B cell (primary cell): ENCODE measurements at regions not wholly inside any gene's neighbourhood (a gene's known extent, or its start where the extent isn't known, plus 50 kb on each side); places are given as distances from the start of the nearest gene placed in this dataset.

Experiments used
- ATAC-seq: fragments of 200-7000 bp; cut with Tn5 transposase; one replicate; pipeline ENCODE4 v1.10.0; 2021; ENCODE audit warnings: low read depth, mild to moderate bottlenecking, moderate number of reproducible peaks, moderate library complexity
- CTCF ChIA-PET: fragments of 350-600 bp; sonication (Branson Sonifier 250); formaldehyde crosslinking; loops from one replicate; lab custom pipeline; 2021; ENCODE audit warnings: antibody characterized with exemption, inconsistent platforms; lab: Charles Lee
- POLR2A ChIA-PET: fragments of 350-600 bp; sonication (Branson Sonifier 250); formaldehyde crosslinking; loops from one replicate; lab custom pipeline; 2021; ENCODE audit warnings: antibody characterized with exemption; lab: Charles Lee
- DNase-seq: peaks from one replicate; pipeline ENCODE4 v3.0.0; 2013
- H2AFZ ChIP-seq: 2 replicates; pipeline ENCODE4 v1.6.1; 2012; ENCODE audit warnings: mild to moderate bottlenecking, low read depth, low read length; ENCODE audit not compliant: insufficient read depth, poor library complexity, severe bottlenecking
- H3K27ac ChIP-seq, 2 donors: 1 replicate in 1 of 2; 2 replicates in 1 of 2; pipeline ENCODE4 v1.5.1; 2012 to 2013; ENCODE audit warnings: low read length in 2 of 2, mild to moderate bottlenecking in 2 of 2, moderate library complexity in 1 of 2
- H3K27me3 ChIP-seq, 4 experiments: fragments of 200-600 bp in 1 of 4; sonication (generic) in 1 of 4; replicated peaks in 1 of 4; 1 replicate in 2 of 4; 2 replicates in 2 of 4; pipeline versions ENCODE4 v1.6.1 to v1.7.0; 2013 to 2016; ENCODE audit warnings: low read length in 3 of 4, mild to moderate bottlenecking in 2 of 4, mixed read lengths in 1 of 4, moderate library complexity in 1 of 4; ENCODE audit not compliant: insufficient read depth in 4 of 4, control insufficient read depth in 3 of 4; ENCODE audit errors: control extremely low read depth in 1 of 4
- H3K36me3 ChIP-seq, 2 experiments: replicated peaks in 1 of 2; 1 replicate in 1 of 2; 2 replicates in 1 of 2; pipeline versions ENCODE4 v1.6.1 to v1.7.1; 2013; ENCODE audit warnings: low read length in 1 of 2; ENCODE audit not compliant: insufficient read depth in 2 of 2, control insufficient read depth in 1 of 2; ENCODE audit errors: control extremely low read depth in 1 of 2, extremely low read depth in 1 of 2
- H3K4me1 ChIP-seq, 2 donors: fragments of 200-600 bp in 1 of 2; sonication (generic) in 1 of 2; 1 replicate in 1 of 2; 2 replicates in 1 of 2; pipeline versions ENCODE4 v1.5.1 to v1.6.1; 2013 to 2017; ENCODE audit warnings: low read length in 2 of 2; ENCODE audit not compliant: control insufficient read depth in 2 of 2, insufficient read depth in 2 of 2
- H3K4me2 ChIP-seq: replicated peaks from 2 replicates; pipeline ENCODE3; 2012; ENCODE audit warnings: mild to moderate bottlenecking, low read depth, low read length; ENCODE audit not compliant: poor library complexity, severe bottlenecking
- H3K4me3 ChIP-seq, 5 experiments: fragments of 200-600 bp in 1 of 5; sonication (generic) in 1 of 5; 1 replicate in 3 of 5; 2 replicates in 2 of 5; pipeline versions ENCODE4 v1.5.1 to v1.7.0; 2011 to 2016; ENCODE audit warnings: low read length in 4 of 5, mild to moderate bottlenecking in 4 of 5, low read depth in 2 of 5, control low read depth in 1 of 5, moderate library complexity in 1 of 5; ENCODE audit not compliant: insufficient read depth in 1 of 5; ENCODE audit errors: control extremely low read depth in 1 of 5, extremely low read depth in 1 of 5
- H3K79me2 ChIP-seq: fragments of 200-600 bp; sonication (generic); one replicate; pipeline ENCODE4 v1.6.0; 2016; ENCODE audit warnings: low read length; ENCODE audit not compliant: control insufficient read depth, insufficient read depth
- H3K9ac ChIP-seq: fragments of 200-600 bp; sonication (generic); 2 replicates; pipeline ENCODE4 v1.6.1; 2017; ENCODE audit warnings: mild to moderate bottlenecking, low read length, moderate library complexity
- H3K9me3 ChIP-seq, 3 donors: one replicate each; pipeline versions ENCODE4 v1.6.1 to v1.7.1; 2013; ENCODE audit warnings: low read length in 2 of 3; ENCODE audit not compliant: control insufficient read depth in 2 of 3, insufficient read depth in 1 of 3; ENCODE audit errors: control extremely low read depth in 1 of 3
- H4K20me1 ChIP-seq: 2 replicates; pipeline ENCODE4 v1.6.0; 2012; ENCODE audit warnings: mild to moderate bottlenecking, low read length; ENCODE audit not compliant: insufficient read depth, control insufficient read depth, poor library complexity, severe bottlenecking
- H3K27ac Mint-ChIP-seq: one replicate; pipeline ENCODE4 v1.8.0; 2021; ENCODE audit warnings: mixed read lengths
- H3K27me3 Mint-ChIP-seq: one replicate; pipeline ENCODE4 v1.8.0; 2021; ENCODE audit warnings: mixed read lengths
- H3K4me1 Mint-ChIP-seq: one replicate; pipeline ENCODE4 v1.8.0; 2021; ENCODE audit warnings: mixed read lengths
- H3K4me3 Mint-ChIP-seq: one replicate; pipeline ENCODE4 v1.8.0; 2021; ENCODE audit warnings: mixed read lengths
- H3K9me3 Mint-ChIP-seq: one replicate; pipeline ENCODE4 v1.8.0; 2022; ENCODE audit warnings: mixed read lengths; ENCODE audit not compliant: insufficient read depth
- EZH2 ChIP-seq: IDR thresholded peaks from 2 replicates; pipeline ENCODE4 v1.6.1; 2012; ENCODE audit warnings: borderline replicate concordance, low read depth, mild to moderate bottlenecking, moderate library complexity, low read length; ENCODE audit not compliant: insufficient read depth, poor library complexity, severe bottlenecking
- WGBS: methylation state at CpG from one replicate; pipeline ENCODE4 v1.1.5; 2013; ENCODE audit warnings: missing lambda C conversion rate; ENCODE audit not compliant: insufficient coverage; 5-methylcytosine and 5-hydroxymethylcytosine counted together
- intact Hi-C: fragments of 100-400 bp; cut with micrococcal nuclease; formaldehyde crosslinking; loops from one replicate; pipeline ENCODE4 v1.10.0; 2022
- TF ChIP-seq, protein P1 (sequence below): fragments of 200-600 bp; IDR thresholded peaks from one replicate; pipeline ENCODE4 v1.8.0; 2022; ENCODE audit warnings: antibody characterized with exemption, mild to moderate bottlenecking

DNA sequence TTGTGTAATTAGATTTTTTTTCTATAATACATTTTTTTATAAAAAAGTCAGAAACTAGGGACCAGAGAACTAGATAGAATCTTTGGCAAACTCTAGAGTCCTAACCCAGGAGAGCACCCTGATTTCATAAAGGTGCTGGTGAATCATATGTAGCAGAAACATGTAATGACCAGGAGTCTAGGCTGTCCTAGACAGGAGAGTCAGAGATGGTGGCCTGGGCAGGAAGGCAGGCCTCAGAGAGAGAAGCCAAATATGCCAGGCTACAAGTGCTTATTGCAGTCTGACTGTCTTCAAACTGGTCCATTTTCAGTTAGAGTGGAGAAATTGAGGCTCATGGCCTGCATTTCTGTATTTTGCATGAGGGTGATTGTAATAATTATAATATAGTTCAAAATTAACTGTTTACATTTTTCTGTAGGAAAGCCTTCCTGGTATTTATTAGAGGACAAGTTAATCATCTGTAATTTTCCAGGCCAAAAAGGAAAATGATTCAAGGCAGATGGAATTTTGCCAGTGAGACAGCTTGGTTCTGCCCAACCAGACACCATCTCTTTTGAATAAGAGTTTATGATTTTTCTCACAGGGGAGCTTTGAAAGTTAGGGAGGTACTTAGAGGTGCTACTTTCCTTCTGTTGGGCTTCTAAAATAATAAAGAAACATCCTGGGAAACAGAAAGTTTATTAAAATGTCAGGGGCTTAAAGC lies 129.8 kb downstream of the S1PR1 start:
- Histone ChIP-seq H3K27me3 (no peaks in the 10 kb centered on the region), H3K79me2 (no peaks in the 10 kb centered on the region), H3K9ac (no peak overlapping the region), H3K27ac (no peak overlapping the region), H3K4me1 (no peaks in the 10 kb centered on the region), H2AFZ (no peak overlapping the region), H3K4me2 (no peak overlapping the region), H4K20me1 (no peaks in the 10 kb centered on the region), H3K4me3 (no peak overlapping the region), H3K9me3 (peaks cover 0 to 11% (median 9%) of the 10 kb centered on the region in 3 donors), H3K36me3 (no peaks in the 10 kb centered on the region)
- ATAC-seq = no peak
- H3K4me3 Mint-ChIP-seq = no peak overlapping the region
- no peaks in the 10 kb centered on the region for H3K9me3 Mint-ChIP-seq
- no peak for TF ChIP-seq EZH2
- TF ChIP-seq, protein P1, sequence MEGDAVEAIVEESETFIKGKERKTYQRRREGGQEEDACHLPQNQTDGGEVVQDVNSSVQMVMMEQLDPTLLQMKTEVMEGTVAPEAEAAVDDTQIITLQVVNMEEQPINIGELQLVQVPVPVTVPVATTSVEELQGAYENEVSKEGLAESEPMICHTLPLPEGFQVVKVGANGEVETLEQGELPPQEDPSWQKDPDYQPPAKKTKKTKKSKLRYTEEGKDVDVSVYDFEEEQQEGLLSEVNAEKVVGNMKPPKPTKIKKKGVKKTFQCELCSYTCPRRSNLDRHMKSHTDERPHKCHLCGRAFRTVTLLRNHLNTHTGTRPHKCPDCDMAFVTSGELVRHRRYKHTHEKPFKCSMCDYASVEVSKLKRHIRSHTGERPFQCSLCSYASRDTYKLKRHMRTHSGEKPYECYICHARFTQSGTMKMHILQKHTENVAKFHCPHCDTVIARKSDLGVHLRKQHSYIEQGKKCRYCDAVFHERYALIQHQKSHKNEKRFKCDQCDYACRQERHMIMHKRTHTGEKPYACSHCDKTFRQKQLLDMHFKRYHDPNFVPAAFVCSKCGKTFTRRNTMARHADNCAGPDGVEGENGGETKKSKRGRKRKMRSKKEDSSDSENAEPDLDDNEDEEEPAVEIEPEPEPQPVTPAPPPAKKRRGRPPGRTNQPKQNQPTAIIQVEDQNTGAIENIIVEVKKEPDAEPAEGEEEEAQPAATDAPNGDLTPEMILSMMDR = no peak
- H3K27ac Mint-ChIP-seq = no peak overlapping the region
- no peak for DNase-seq
- ChIA-PET CTCF (interaction anchor here (1.5 to 2.1 kb wide), 3 partner anchors 9 to 12 kb away, joined by 3 to 19 read pairs (median 4); no protein-coding TSS in a partner anchor), POLR2A (no interaction called here)
- H3K27me3 Mint-ChIP-seq = no peaks in the 10 kb centered on the region
- intact Hi-C loops = no loop called here
- H3K4me1 Mint-ChIP-seq = peaks cover 2% of the 10 kb centered on the region

DNA sequence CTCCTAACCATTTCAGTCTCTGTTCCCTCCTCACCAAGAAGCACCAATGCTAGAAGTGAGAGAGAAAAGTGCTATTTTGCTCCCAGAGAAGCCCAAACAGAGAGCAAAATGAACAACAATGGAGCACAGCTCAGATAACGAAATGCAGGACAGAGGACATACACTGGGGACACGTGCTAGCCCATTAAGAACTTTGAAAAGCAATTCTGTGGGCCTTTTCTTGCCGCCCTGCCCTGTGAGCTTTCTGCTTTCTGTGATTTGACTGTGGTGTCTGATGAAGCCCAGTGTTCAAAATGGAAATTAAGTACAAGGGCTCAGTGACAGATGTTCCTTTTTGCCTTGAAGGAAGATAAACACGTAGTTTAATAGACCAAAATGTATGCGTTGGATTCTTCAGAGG lies 130.8 kb downstream of the S1PR1 start:
- Histone ChIP-seq H3K27me3 (no peaks in the 10 kb centered on the region), H2AFZ (no peak overlapping the region), H3K36me3 (no peaks in the 10 kb centered on the region), H3K4me2 (no peak overlapping the region), H3K4me1 (no peaks in the 10 kb centered on the region), H3K9me3 (peaks cover 0 to 9% (median 9%) of the 10 kb centered on the region in 3 donors), H3K9ac (no peak overlapping the region), H3K79me2 (no peaks in the 10 kb centered on the region), H3K4me3 (no peak overlapping the region), H3K27ac (no peak overlapping the region), H4K20me1 (no peaks in the 10 kb centered on the region)
- Mint-ChIP-seq H3K4me3 (no peak overlapping the region), H3K4me1 (peaks cover 2% of the 10 kb centered on the region), H3K9me3 (peaks cover 4% of the 10 kb centered on the region), H3K27ac (no peak overlapping the region), H3K27me3 (no peaks in the 10 kb centered on the region)
- intact Hi-C loops = no loop called here
- ChIA-PET POLR2A (interaction anchor here (0.5 kb wide), 1 partner anchor 140 kb away, joined by 3 read pairs; no protein-coding TSS in a partner anchor), CTCF (interaction anchor here (0.6 to 2.1 kb wide), 4 partner anchors 10 to 446 kb away, joined by 3 to 19 read pairs (median 4); no protein-coding TSS in a partner anchor)
- DNase-seq (no peak), ATAC-seq (no peak)
- no peak for TF ChIP-seq EZH2
- TF ChIP-seq, protein P1 = no peak
- 98% methylated on average over 5 of the region's 5 CpGs for WGBS
